A549 (cell line): ENCODE measurements at regions not wholly inside any gene's neighbourhood (a gene's known extent, or its start where the extent isn't known, plus 50 kb on each side); places are given as distances from the start of the nearest gene placed in this dataset.

ENCODE experiments used
- ATAC-seq, 2 experiments: fragments of 200-7000 bp in 1 of 2; fragments of >200 bp in 1 of 2; cut with Nextera tagmentation in 1 of 2; cut with Tn5 transposase in 1 of 2; 3 replicates each; pipeline versions ENCODE4 v1.8.0 to v1.9.1; 2018 to 2020; ENCODE audit warnings: mild to moderate bottlenecking in 1 of 2, moderate library complexity in 1 of 2
- CTCF ChIA-PET: fragments of 300-600 bp; sonication (Branson Sonifier 250); formaldehyde crosslinking; extraction: SDS; loops from one replicate; lab custom pipeline; 2021; ENCODE audit warnings: antibody characterized with exemption, inconsistent platforms; lab: Yijun Ruan, JAX
- POLR2A ChIA-PET: fragments of 350-600 bp; formaldehyde crosslinking; extraction: SDS; loops from one replicate; lab custom pipeline; 2021; ENCODE audit warnings: antibody characterized with exemption, inconsistent platforms; lab: Yijun Ruan, JAX
- DNase-seq, 2 experiments: peaks; one replicate each; pipeline versions ENCODE4 v3.0.0 to v3.0.0-alpha.2; 2011 to 2016; ENCODE audit warnings: low read depth in 1 of 2, low spot score in 1 of 2
- FAIRE-seq: peaks from 2 replicates; lab custom pipeline; 2011; peaks lifted over from hg19 to GRCh38; lab: Jason Lieb, UNC
- H3K27ac ChIP-seq, 2 experiments: fragments of >200 bp; sonication (Bioruptor Twin); formaldehyde crosslinking; 3 replicates each; pipeline ENCODE4 v1.5.1; 2016 to 2017
- H3K4me1 ChIP-seq: fragments of >200 bp; sonication (Bioruptor Twin); formaldehyde crosslinking; 3 replicates; pipeline ENCODE4 v1.6.1; 2016
- H3K4me2 ChIP-seq: fragments of >200 bp; sonication (Bioruptor Twin); formaldehyde crosslinking; 3 replicates; pipeline ENCODE4 v1.6.1; 2016
- H3K4me3 ChIP-seq: fragments of >200 bp; sonication (Bioruptor Twin); formaldehyde crosslinking; 3 replicates; pipeline ENCODE4 v1.5.1; 2016
- H3K9me3 ChIP-seq: fragments of >200 bp; sonication (Bioruptor Twin); formaldehyde crosslinking; 3 replicates; pipeline ENCODE4 v1.6.1; 2016
- BCL3 ChIP-seq: fragments of >200 bp; sonication (Bioruptor Twin); formaldehyde crosslinking; IDR thresholded peaks from 3 replicates; pipeline ENCODE4 v1.6.1; 2016
- E2F6 ChIP-seq: IDR thresholded peaks from 2 replicates; pipeline ENCODE4 v1.6.1; 2012; ENCODE audit warnings: low read depth, borderline replicate concordance
- EHMT2 ChIP-seq: fragments of 200-600 bp; sonication (generic); IDR thresholded peaks from 2 replicates; pipeline ENCODE4 v1.6.1; 2016; ENCODE audit warnings: antibody characterized with exemption, low read depth, mild to moderate bottlenecking, moderate library complexity
- EP300 ChIP-seq, 2 experiments: fragments of >200 bp; sonication (Bioruptor Twin); formaldehyde crosslinking; IDR thresholded peaks; 2 replicates in 1 of 2; 3 replicates in 1 of 2; pipeline ENCODE4 v1.6.1; 2016 to 2017
- FOSB ChIP-seq: fragments of 250-450 bp; sonication (Bioruptor Pico); IDR thresholded peaks from 2 replicates; pipeline ENCODE4 v1.5.0; 2020; ENCODE audit warnings: mild to moderate bottlenecking, moderate library complexity
- HOXA7 ChIP-seq: fragments of 250-450 bp; sonication (Bioruptor Pico); IDR thresholded peaks from 2 replicates; pipeline ENCODE4 v1.5.0; 2020; ENCODE audit warnings: mild to moderate bottlenecking, moderate library complexity
- KDM1A ChIP-seq: fragments of 200-600 bp; sonication (generic); IDR thresholded peaks from 2 replicates; pipeline ENCODE4 v1.6.1; 2016; ENCODE audit warnings: low read depth, mild to moderate bottlenecking
- KDM5A ChIP-seq: fragments of 200-600 bp; sonication (generic); IDR thresholded peaks from 2 replicates; pipeline ENCODE4 v1.6.1; 2016; ENCODE audit warnings: antibody characterized with exemption, mild to moderate bottlenecking
- MAZ ChIP-seq: fragments of 150-350 bp; IDR thresholded peaks from 2 replicates; pipeline ENCODE4 v1.6.1; 2014; ENCODE audit warnings: antibody characterized with exemption, low read depth, low read length, borderline replicate concordance
- MYC ChIP-seq: IDR thresholded peaks from 2 replicates; pipeline ENCODE4 v1.6.1; 2012; ENCODE audit warnings: mild to moderate bottlenecking, inconsistent platforms, low read length, improper control_type of control experiment, borderline replicate concordance
- PHF8 ChIP-seq: fragments of 200-600 bp; sonication (generic); IDR thresholded peaks from 2 replicates; pipeline ENCODE4 v1.6.1; 2016; ENCODE audit warnings: low read depth, mild to moderate bottlenecking, antibody characterized with exemption, moderate library complexity, borderline replicate concordance
- POLR2AphosphoS2 ChIP-seq: conservative IDR thresholded peaks from 2 replicates; pipeline ENCODE4 v1.6.1; 2012; ENCODE audit warnings: low read length, improper control_type of control experiment, inconsistent platforms
- RAD21 ChIP-seq, 2 experiments: fragments of >200 bp in 1 of 2; sonication (Bioruptor Twin) in 1 of 2; formaldehyde crosslinking in 1 of 2; IDR thresholded peaks in 1 of 2; conservative IDR thresholded peaks in 1 of 2; 2 replicates in 1 of 2; 3 replicates in 1 of 2; pipeline ENCODE4 v1.6.1; 2012 to 2018; ENCODE audit warnings: inconsistent platforms in 1 of 2
- REST ChIP-seq: fragments of 200-600 bp; sonication (generic); IDR thresholded peaks from 2 replicates; pipeline ENCODE4 v1.6.1; 2016; ENCODE audit warnings: antibody characterized with exemption, mild to moderate bottlenecking, moderate library complexity
- TP53 ChIP-seq: fragments of 250-450 bp; sonication (Bioruptor Pico); IDR thresholded peaks from 2 replicates; pipeline ENCODE4 v1.5.0; 2021; ENCODE audit warnings: mild to moderate bottlenecking, moderate library complexity
- USF2 ChIP-seq: fragments of 450-650 bp; IDR thresholded peaks from 2 replicates; pipeline ENCODE4 v1.6.1; 2014; ENCODE audit warnings: antibody characterized with exemption
- ZFP36 ChIP-seq: fragments of 450-650 bp; IDR thresholded peaks from 2 replicates; pipeline ENCODE4 v1.6.1; 2014; ENCODE audit warnings: borderline replicate concordance; ENCODE audit not compliant: partially characterized antibody
- ZSCAN20 ChIP-seq: fragments of 250-450 bp; sonication (Bioruptor Pico); IDR thresholded peaks from 2 replicates; pipeline ENCODE4 v1.8.0; 2022; ENCODE audit warnings: mild to moderate bottlenecking, moderate library complexity
- WGBS: methylation state at CpG from one replicate; pipeline ENCODE4 v1.1.6; 2017; ENCODE audit errors: missing lambda C conversion rate; 5-methylcytosine and 5-hydroxymethylcytosine counted together

- CTCF ChIA-PET: no interaction called here
These were observed 115.2 kb upstream of the VPREB1 start for GRCh38 chr22:22129387-22129786.

GRCh38 chr22:22128440-22128839, 116.1 kb upstream of the VPREB1 start:
- H3K4me1 ChIP-seq: no peaks in the 10 kb centered on the region
- DNase-seq (no peak), FAIRE-seq (no peak), ATAC-seq (no peak)
- no peaks in the 10 kb centered on the region for H3K9me3 ChIP-seq
- no peak overlapping the region for H3K4me2 ChIP-seq
- 86% methylated on average over 2 of the region's 2 CpGs for WGBS
- H3K4me3 ChIP-seq: no peak overlapping the region
- ChIA-PET CTCF (interaction anchor here (0.9 to 1.1 kb wide), 2 partner anchors 17 to 43 kb away, joined by 3 to 4 read pairs; no protein-coding TSS in a partner anchor), POLR2A (no interaction called here)
- no peak for TF ChIP-seq EHMT2
- TF ChIP-seq POLR2AphosphoS2: no peak
- TF ChIP-seq RAD21 (conservative IDR thresholded peaks at IDR 0.05 in 1 of 2, IDR thresholded peaks at IDR 0.05 in 1 of 2): no peak
- no peak for TF ChIP-seq FOSB (CRISPR knock-in tag)
- no peak for TF ChIP-seq MAZ
- TF ChIP-seq KDM1A: no peak
- no peak for TF ChIP-seq EP300 (IDR thresholded peaks at IDR 0.05)
- no peak for TF ChIP-seq E2F6
- no peak for TF ChIP-seq PHF8
- H3K27ac ChIP-seq: no peak overlapping the region

More at GRCh38 chr22:22129387-22129786, 115.2 kb upstream of the VPREB1 start:
- H3K27ac ChIP-seq: no peak overlapping the region
- FAIRE-seq (no peak), DNase-seq (no peak), ATAC-seq (no peak)
- no peak overlapping the region for H3K4me3 ChIP-seq
- H3K4me1 ChIP-seq: no peaks in the 10 kb centered on the region
- no peak overlapping the region for H3K4me2 ChIP-seq
- TF ChIP-seq BCL3 (no peak), MAZ (no peak), USF2 (no peak), MYC (no peak), REST (no peak), KDM5A (no peak), ZFP36 (no peak), TP53 (CRISPR knock-in tag) (no peak), RAD21 (conservative IDR thresholded peaks at IDR 0.05 in 1 of 2, IDR thresholded peaks at IDR 0.05 in 1 of 2) (no peak), ZSCAN20 (no peak), HOXA7 (CRISPR knock-in tag) (no peak)
- no peaks in the 10 kb centered on the region for H3K9me3 ChIP-seq
- WGBS: 37% methylated on average over 3 of the region's 3 CpGs
- POLR2A ChIA-PET: no interaction called here
